HG02610 (cell line): ENCODE measurements at regions not wholly inside any gene's neighbourhood (a gene's known extent, or its start where the extent isn't known, plus 50 kb on each side); places are given as distances from the start of the nearest gene placed in this dataset.

Experiments
- ATAC-seq: cut with Tn5 transposase; IDR thresholded peaks from one replicate; pipeline ENCODE4 v1.9.1; 2021; ENCODE audit warnings: mild to moderate bottlenecking, moderate library complexity; ENCODE audit not compliant: unreplicated experiment

- no peak for ATAC-seq
Observed at GRCh38 chr7:136079066-136079465, 101.9 kb upstream of the MTPN start.

GRCh38 chr7:136078630-136079029 is 101.5 kb upstream of the MTPN start:
- ATAC-seq, result no peak

GRCh38 chr7:136076954-136077353 is 99.8 kb upstream of the MTPN start:
- no peak for ATAC-seq

- ATAC-seq, result no peak
Observed at GRCh38 chr7:136074843-136075242, 97.7 kb upstream of the MTPN start.

GRCh38 chr7:136072447-136072846 is 95.3 kb upstream of the MTPN start:
- no peak for ATAC-seq

- no peak for ATAC-seq
Observed at GRCh38 chr7:136070736-136071505, 93.8 kb upstream of the MTPN start.

GRCh38 chr7:136069840-136070529 is 92.8 kb upstream of the MTPN start:
- ATAC-seq, result no peak

- ATAC-seq, result no peak
Observed at GRCh38 chr7:136067277-136067676, 90.1 kb upstream of the MTPN start.

GRCh38 chr7:136066304-136067143 is 89.4 kb upstream of the MTPN start:
- ATAC-seq, result no peak

GRCh38 chr7:136064627-136065237 is 87.6 kb upstream of the MTPN start:
- ATAC-seq, result no peak

- no peak for ATAC-seq
Observed at GRCh38 chr7:136064081-136064480, 86.9 kb upstream of the MTPN start.

- no peak for ATAC-seq
Observed at GRCh38 chr7:136063326-136063666, 86.1 kb upstream of the MTPN start.

- ATAC-seq, result no peak
Observed at GRCh38 chr7:136062625-136063325, 85.6 kb upstream of the MTPN start.

- no peak for ATAC-seq
Observed at GRCh38 chr7:136061433-136061832, 84.3 kb upstream of the MTPN start.

- ATAC-seq, result no peak
Observed at GRCh38 chr7:136058546-136058945, 81.4 kb upstream of the MTPN start.

GRCh38 chr7:136057509-136057908 is 80.3 kb upstream of the MTPN start:
- ATAC-seq, result no peak

- ATAC-seq, result no peak
Observed at GRCh38 chr7:136056651-136057231, 79.6 kb upstream of the MTPN start.

- ATAC-seq, result no peak
Observed at GRCh38 chr7:136055266-136055665, 78.1 kb upstream of the MTPN start.

- ATAC-seq, result no peak
Observed at GRCh38 chr7:136053689-136054485, 76.7 kb upstream of the MTPN start.
